BE2C (cell line): ENCODE measurements at regions not wholly inside any gene's neighbourhood (a gene's known extent, or its start where the extent isn't known, plus 50 kb on each side); places are given as distances from the start of the nearest gene placed in this dataset.

Experiments used
- DNase-seq: peaks from one replicate; pipeline ENCODE4 v3.0.0-alpha.2; 2020
- H3K27me3 ChIP-seq: fragments of 250-450 bp; sonication (Bioruptor Pico); 2 replicates; pipeline ENCODE4 v1.5.1; 2020; ENCODE audit warnings: mild to moderate bottlenecking
- H3K36me3 ChIP-seq: fragments of 250-450 bp; sonication (Bioruptor Pico); 2 replicates; pipeline ENCODE4 v1.5.1; 2020; ENCODE audit warnings: mild to moderate bottlenecking
- H3K4me1 ChIP-seq: fragments of 250-450 bp; sonication (Bioruptor Pico); 2 replicates; pipeline ENCODE4 v1.5.1; 2020
- H3K4me3 ChIP-seq: 2 replicates; pipeline ENCODE4 v1.5.1; 2011; ENCODE audit warnings: low read depth, low read length
- H3K9me3 ChIP-seq: fragments of 250-450 bp; sonication (Bioruptor Pico); 2 replicates; pipeline ENCODE4 v1.5.1; 2020
- CTCF ChIP-seq: IDR thresholded peaks from 2 replicates; pipeline ENCODE4 v1.5.1; 2012; ENCODE audit warnings: mild to moderate bottlenecking, low read depth, low read length

DNA sequence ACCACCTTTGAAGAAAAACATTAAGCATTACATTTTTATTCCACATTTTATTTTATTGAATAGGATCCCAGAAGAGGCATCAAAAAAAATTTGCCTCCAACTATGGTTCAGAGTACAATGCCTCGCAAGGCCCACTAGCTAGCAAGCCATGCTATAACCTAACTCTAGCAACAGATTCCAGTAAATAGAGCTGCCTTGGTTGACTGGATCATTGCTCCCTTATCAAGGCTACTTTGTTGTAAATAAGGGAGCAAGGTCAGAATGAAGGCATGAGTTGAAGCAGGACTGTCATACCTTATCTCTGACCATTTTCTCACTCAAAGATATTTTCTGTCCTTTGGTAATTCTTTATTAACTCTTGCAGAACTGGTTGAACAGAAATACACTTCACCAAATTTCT is 672.6 kb downstream of the EPHA4 start:
- H3K4me3 ChIP-seq = no peak overlapping the region
- TF ChIP-seq CTCF = no peak
- H3K9me3 ChIP-seq = no peaks in the 10 kb centered on the region; the same call in 1 of the 2 replicates
- H3K4me1 ChIP-seq = no peaks in the 10 kb centered on the region
- no peaks in the 10 kb centered on the region for H3K36me3 ChIP-seq
- no peak for DNase-seq
- no peaks in the 10 kb centered on the region for H3K27me3 ChIP-seq

DNA sequence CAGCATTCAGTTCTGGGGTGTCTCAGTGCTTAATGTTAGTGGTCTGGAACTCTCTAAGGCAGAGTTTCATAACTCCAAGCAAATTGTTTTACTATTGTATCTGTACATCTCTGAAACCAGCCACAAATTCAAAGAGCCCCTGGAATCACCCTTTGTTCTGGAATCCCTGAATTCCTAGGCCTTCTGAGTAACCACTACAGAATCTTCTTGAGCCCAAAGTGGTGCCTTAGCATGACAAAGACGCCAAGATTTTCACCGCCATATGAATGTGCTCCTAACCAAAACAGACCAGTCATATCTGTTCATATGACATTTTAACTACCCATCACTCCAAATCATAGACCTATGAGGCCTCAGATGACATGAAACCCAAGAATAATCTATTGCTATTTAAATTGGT is 668.1 kb downstream of the EPHA4 start:
- Histone ChIP-seq H3K27me3 (no peaks in the 10 kb centered on the region), H3K36me3 (no peaks in the 10 kb centered on the region), H3K4me1 (no peaks in the 10 kb centered on the region), H3K9me3 (no peaks in the 10 kb centered on the region; the same call in 1 of the 2 replicates), H3K4me3 (no peak overlapping the region)
- DNase-seq = no peak
- TF ChIP-seq CTCF = no peak

- no peaks in the 10 kb centered on the region for H3K9me3 ChIP-seq
- no peak overlapping the region for H3K4me3 ChIP-seq
Observed at GRCh38 chr2:220913384-220913783, 658.7 kb downstream of the EPHA4 start.

DNA sequence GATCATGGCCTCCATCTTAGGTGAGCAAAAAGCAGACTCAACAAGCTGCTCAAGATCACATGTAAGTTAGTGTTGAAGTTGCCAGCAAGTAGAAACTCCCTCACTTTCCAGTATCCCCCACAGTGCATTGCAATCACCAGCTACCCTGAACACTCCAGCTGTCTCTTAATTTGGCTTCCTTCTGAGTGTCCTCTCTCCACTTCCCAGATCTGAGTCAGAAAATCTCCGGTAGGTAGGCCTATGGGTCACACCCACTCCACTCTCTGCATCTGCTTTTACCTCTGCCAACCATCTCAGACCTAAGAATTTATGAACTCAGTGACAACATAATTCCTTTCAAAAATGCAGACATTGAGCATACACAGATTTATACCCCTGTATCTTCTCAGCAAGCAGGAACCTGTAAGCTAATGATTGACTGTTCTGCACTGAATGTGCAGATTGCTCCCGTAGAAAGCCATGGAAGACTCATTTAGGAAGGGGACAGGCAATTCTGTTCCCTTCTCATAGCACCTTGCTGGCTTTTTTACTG is 656.9 kb downstream of the EPHA4 start:
- no peak for DNase-seq
- H3K9me3 ChIP-seq = no peaks in the 10 kb centered on the region
- H3K4me1 ChIP-seq = no peaks in the 10 kb centered on the region
- no peak overlapping the region for H3K4me3 ChIP-seq
- no peaks in the 10 kb centered on the region for H3K36me3 ChIP-seq
- TF ChIP-seq CTCF = no peak
- no peaks in the 10 kb centered on the region for H3K27me3 ChIP-seq

More at GRCh38 chr2:220913384-220913783, 658.7 kb downstream of the EPHA4 start:
- Histone ChIP-seq H3K27me3 (no peaks in the 10 kb centered on the region), H3K4me1 (no peaks in the 10 kb centered on the region), H3K36me3 (no peaks in the 10 kb centered on the region)
- DNase-seq = no peak
- no peak for TF ChIP-seq CTCF

DNA sequence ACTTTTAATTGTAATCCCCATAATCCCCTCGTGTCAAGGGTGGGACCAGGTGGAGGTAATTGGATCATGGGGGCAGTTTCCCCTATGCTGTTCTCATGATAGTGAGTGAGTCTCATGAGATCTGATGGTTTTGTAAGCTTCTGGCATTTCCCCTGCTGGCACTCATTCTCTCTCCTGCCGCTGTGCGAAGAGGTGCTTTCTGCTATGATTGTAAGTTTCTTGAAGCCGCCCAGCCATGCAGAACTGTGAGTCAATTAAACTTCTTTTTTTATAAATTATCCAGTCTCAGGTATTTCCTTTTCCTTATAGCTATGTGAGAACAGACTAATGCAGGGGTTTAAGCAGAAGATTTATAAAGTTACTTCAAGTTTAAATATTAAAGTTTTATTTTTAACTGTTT is 655.2 kb downstream of the EPHA4 start:
- no peak for DNase-seq
- no peaks in the 10 kb centered on the region for H3K36me3 ChIP-seq

More for the DNA sequence above, 655.2 kb downstream of the EPHA4 start:
- H3K27me3 ChIP-seq = no peaks in the 10 kb centered on the region
- TF ChIP-seq CTCF = no peak
- no peak overlapping the region for H3K4me3 ChIP-seq
- H3K4me1 ChIP-seq = no peaks in the 10 kb centered on the region
- H3K9me3 ChIP-seq = peaks cover 2% of the 10 kb centered on the region; the same call in 1 of the 2 replicates
